HG02852 (cell line): ENCODE measurements at regions not wholly inside any gene's neighbourhood (a gene's known extent, or its start where the extent isn't known, plus 50 kb on each side); places are given as distances from the start of the nearest gene placed in this dataset.
"Not testable (repeated sequence)": the region's sequence is repeated elsewhere in the genome, so short reads cannot be mapped to it uniquely, and the experiment has no call there.

ENCODE experiments used
- ATAC-seq: cut with Tn5 transposase; IDR thresholded peaks from one replicate; pipeline ENCODE4 v1.9.1; 2021; ENCODE audit warnings: mild to moderate bottlenecking, moderate library complexity; ENCODE audit not compliant: unreplicated experiment

DNA sequence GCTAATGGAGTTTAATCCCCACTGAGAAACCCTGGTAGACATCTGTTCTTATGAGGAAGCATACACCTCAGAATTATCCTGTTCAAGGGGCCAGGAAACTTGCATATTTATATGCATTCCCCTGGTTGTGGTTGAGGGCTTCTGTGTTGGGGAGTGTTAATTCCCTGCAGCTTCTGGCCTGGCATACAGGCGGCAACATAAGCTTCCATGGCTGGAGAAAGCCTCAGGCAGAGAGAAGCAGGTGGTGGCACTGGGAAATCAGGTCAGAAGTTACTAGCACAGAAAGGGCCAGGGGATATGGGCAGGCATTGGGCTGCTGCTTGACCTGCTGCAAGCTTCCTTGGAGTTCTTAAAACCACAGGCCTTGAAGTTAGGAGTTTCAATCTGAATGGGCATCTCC, 166.1 kb upstream of the SEMA6A start:
- ATAC-seq, result no peak

DNA sequence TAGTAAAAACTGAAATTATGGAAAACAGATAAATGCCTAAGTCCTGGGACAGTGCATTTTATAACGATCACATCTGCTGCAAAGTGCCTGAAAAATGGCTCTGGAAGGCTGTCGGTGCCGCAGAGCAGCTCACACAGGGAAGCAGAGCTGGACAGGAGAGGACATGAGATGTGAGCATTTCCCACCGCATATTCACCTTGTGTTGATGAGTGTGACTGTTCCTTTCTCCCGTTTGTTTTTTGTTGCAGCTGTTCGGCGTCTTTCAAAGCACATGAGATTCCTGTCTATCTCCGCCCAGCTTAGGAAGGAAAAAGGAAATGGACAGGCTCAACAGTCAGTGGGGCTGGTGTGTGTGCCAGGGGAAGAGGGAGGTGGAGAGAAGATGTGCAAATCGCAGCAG, 164.9 kb upstream of the SEMA6A start:
- ATAC-seq, result no peak

GRCh38 chr5:116738615-116739261, 164.1 kb upstream of the SEMA6A start:
- no peak for ATAC-seq

DNA sequence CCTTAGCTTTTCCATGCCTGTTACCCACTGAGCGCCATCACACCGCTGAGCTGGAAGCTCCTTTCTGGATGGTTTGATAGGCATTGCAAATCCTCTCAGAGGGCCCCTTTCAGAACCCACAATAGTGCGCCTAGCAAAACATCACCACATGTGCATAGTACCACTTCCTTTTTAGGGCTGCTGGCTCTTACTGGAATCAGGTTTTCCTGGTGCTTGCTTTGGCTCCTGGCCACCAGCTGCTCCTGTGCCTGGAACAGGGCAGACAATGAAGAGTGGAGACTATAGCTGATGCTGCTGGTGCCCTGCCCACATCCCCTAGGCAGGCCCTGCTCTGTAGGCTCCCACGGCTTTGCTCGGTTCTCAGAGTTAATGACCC, 163.6 kb upstream of the SEMA6A start:
- no peak for ATAC-seq

DNA sequence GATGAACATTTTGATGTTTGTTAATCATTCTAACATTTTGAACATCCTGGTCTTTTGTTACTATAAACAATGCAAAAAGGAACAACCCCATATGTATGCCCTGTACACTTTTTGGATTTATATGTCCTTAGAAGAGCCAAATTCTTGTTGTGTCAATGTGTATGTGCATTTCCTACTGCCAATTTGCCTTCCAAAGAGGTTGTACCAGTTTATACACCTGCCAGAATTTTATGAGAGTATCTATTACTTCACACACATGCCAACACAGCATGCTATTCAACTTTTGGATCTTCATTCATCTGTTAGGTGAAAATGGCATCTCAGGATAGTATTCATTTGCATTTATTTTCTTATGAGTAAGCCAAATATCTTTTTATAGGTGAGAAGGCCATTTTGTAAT, 162.0 kb upstream of the SEMA6A start:
- ATAC-seq, result no peak

GRCh38 chr5:116733991-116734975, 159.7 kb upstream of the SEMA6A start:
- no peak for ATAC-seq

GRCh38 chr5:116732591-116732990, 158.0 kb upstream of the SEMA6A start:
- ATAC-seq, result no peak

- ATAC-seq, result no peak
These were observed 156.8 kb upstream of the SEMA6A start for GRCh38 chr5:116731432-116731831.

DNA sequence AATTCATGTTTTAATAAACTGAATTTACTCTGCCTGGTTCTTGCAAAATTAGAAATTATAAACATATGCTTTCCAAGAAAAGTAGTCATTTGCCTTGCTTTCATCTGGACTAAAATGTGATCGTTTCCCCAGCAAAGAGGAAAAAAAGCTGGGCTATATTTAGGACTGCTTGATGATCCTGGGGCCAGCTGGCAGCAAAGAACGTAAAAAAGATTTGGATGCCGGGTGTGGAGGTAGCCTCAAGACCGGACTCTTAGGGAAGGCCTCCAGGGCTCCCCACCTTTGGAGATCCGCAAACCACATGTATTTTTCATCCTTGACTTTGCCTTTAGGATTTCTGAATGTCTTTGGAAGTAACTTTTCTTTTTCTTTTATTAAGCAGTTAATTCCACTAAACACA, 156.1 kb upstream of the SEMA6A start:
- no peak for ATAC-seq

DNA sequence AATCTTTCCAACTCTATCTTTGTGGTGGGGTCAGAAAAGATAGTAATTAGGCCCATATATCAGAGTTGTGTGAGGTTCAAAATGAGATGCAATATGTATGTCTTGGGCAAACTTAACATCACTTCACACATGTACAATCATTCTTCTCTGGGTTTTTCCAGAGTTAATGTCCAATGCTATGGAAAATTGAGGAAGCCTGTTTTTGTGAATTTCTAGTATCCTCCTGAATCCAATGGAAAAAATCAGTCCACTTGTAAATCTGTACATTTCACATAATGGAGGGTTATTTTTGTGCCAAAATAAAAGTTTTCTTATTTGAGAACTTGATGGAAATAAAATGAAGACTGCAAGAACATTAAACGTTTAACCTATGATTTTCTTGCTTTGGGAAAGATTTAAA, 155.6 kb upstream of the SEMA6A start:
- no peak for ATAC-seq

GRCh38 chr5:116727248-116727647, 152.6 kb upstream of the SEMA6A start:
- no peak for ATAC-seq

DNA sequence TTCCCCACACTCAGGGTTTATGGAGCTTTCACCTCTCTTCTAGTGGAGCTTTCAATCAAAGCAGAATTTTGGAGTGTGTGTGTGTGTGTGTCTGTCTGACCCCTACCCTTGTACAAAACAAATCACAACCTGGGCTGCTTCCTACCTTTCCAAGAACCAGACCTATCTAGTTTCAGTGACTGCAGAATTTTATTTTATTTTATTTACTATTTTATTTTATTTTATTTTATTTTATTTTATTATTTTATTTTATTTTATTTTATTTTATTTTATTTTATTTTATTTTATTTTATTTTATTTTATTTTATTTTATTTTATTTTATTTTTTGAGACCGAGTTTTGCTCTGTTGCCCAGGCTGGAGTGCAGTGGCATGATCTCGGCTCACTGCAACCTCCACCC, 151.6 kb upstream of the SEMA6A start:
- not testable (repeated sequence) for ATAC-seq

GRCh38 chr5:116724971-116725370, 150.3 kb upstream of the SEMA6A start:
- ATAC-seq, result no peak

DNA sequence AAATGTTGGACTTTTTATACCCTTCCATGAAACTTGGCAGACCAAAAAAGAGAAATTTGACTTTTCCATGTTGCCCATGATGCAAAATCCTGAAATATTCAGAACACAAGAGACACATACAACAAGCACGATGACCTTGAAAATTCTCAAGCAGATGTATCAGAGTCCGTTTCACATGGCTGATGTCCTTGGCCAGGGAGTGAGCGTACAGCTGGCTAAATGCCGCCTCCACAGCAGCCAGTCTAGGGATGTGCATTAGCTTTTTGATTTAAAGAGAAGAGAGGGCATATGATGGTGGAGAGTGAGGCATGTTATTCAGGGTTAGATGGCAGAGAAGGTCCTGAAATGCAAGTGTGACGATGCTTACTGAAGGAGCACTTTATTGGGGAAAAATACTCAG, 148.0 kb upstream of the SEMA6A start:
- no peak for ATAC-seq

GRCh38 chr5:116719106-116719505, 144.5 kb upstream of the SEMA6A start:
- no peak for ATAC-seq

DNA sequence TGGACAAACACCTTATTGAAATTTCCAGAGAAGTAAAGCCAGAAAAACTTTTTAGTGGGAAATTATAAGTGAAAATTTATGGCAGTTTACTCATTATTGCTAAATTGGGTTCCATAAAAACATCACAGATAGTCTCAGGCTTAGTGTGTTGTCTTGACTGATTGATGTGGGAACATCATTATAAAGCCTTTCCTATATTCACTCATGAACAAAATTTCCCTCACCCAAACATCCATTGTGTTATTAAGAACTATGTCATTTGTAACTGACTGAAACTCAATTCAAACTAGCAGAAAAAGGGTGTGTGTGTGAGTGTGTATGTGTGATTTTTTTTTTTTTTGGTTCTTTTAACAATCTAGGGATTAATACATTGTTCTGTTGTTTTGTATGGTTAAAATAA, 143.7 kb upstream of the SEMA6A start:
- no peak for ATAC-seq

DNA sequence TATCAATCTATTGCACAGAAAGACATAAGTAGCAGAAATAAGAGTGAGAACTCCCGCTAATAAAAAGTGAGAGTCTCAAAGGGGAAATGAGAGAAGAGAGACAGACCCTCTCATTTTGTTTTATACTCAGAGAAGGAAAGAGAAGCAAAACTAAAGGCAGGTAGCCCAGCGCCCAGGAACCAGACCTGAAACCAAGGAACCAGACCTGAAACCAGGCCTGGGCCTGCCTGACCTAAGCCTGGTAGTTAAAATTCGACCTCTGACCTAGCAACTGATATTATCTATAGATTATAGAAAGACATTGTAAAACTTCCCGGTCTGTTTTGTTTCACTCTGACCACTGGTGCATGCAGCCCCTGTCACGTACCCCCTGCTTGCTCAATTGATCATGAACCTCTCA, 134.5 kb upstream of the SEMA6A start:
- ATAC-seq, result no peak

DNA sequence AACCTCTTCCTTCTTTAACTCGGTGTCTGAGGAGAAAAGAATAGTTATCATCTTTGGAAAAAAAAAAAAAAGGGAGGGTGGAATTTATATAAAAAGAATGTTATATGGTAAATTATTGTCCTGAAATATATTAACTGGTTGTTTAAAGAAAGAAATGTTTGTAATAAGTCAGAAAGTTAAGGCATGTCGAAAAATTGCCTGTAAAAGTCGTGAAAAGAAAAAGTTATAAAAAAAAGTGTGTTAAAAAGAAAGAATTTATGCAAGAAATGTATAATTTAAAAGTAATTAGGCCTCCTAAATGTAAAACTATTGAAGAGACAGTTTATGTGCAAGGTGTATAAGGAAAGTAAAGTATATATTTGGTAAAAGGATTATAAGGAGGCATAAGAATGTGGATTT, 130.5 kb upstream of the SEMA6A start:
- ATAC-seq, result not testable (repeated sequence)

GRCh38 chr5:116703941-116704340, 129.3 kb upstream of the SEMA6A start:
- no peak for ATAC-seq

DNA sequence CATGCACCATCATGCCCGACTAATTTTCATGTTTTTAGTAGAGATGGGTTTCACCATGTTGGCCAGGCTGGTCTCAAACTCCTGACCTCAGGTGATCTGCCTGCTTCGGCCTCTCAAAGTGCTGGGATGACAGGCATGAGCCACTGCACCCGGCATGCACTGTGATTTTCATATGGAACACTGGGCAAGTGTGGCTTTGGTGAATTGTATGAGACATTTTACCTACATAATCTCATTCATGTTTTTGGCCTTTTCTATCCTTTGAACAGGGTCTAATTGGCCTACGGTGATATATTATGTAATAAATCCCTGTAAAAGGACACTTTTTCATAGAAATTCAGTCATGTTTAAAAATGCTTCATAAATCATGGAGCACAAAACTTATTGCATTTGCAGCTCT, 128.7 kb upstream of the SEMA6A start:
- ATAC-seq, result no peak

- no peak for ATAC-seq
These were observed 128.2 kb upstream of the SEMA6A start for GRCh38 chr5:116702776-116703175.

DNA sequence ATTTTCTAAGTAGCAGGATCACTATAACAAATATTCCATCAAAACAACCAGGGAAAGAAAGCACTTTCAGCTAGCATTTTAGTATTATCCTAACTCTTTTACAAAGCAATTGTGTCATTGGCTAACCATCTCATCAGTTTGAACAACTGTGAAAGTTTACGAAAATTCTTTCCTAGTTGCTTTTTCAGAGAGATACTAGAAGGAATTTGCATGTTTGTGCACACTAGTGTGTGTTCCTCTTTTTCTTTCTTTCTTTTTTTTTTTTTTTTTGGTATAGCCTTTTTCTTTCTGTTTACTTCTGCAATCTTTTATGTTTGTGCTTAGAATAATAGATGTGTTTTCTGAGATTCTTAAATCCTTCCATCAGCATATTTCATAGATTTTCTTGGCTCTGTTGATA, 124.7 kb upstream of the SEMA6A start:
- no peak for ATAC-seq
